Stomach smooth muscle (tissue), 2 donors: ENCODE measurements at regions not wholly inside any gene's neighbourhood (a gene's known extent, or its start where the extent isn't known, plus 50 kb on each side); places are given as distances from the start of the nearest gene placed in this dataset.
A peak's percentile ranks its signal among the peaks of the same experiment; 100 is the strongest.

Source experiments
- H3K27ac ChIP-seq: one replicate; pipeline ENCODE4 v1.7.0; 2013; ENCODE audit warnings: mild to moderate bottlenecking, low read length, inconsistent platforms
- H3K27me3 ChIP-seq, 2 donors: one replicate each; pipeline ENCODE4 v1.7.0; 2013; ENCODE audit warnings: low read length in 2 of 2; ENCODE audit not compliant: insufficient read depth in 2 of 2, control insufficient read depth in 1 of 2
- H3K36me3 ChIP-seq, 2 donors: one replicate each; pipeline ENCODE4 v1.7.0; 2013; ENCODE audit warnings: low read length in 2 of 2; ENCODE audit not compliant: control insufficient read depth in 2 of 2, insufficient read depth in 2 of 2
- H3K4me1 ChIP-seq: one replicate; pipeline ENCODE4 v1.7.0; 2013; ENCODE audit warnings: low read length; ENCODE audit not compliant: control insufficient read depth, insufficient read depth
- H3K4me3 ChIP-seq, 2 donors: one replicate each; pipeline ENCODE4 v1.7.0; 2013; ENCODE audit warnings: low read length in 2 of 2
- H3K9ac ChIP-seq, 2 donors: one replicate each; pipeline ENCODE4 v1.7.0; 2013; ENCODE audit warnings: low read length in 2 of 2, mild to moderate bottlenecking in 1 of 2
- H3K9me3 ChIP-seq, 2 donors: one replicate each; pipeline ENCODE4 v1.7.0; 2013; ENCODE audit warnings: low read length in 2 of 2; ENCODE audit not compliant: control insufficient read depth in 2 of 2
- donor health status: healthy.
- donor health status: Pancreatic carcinoma.

DNA sequence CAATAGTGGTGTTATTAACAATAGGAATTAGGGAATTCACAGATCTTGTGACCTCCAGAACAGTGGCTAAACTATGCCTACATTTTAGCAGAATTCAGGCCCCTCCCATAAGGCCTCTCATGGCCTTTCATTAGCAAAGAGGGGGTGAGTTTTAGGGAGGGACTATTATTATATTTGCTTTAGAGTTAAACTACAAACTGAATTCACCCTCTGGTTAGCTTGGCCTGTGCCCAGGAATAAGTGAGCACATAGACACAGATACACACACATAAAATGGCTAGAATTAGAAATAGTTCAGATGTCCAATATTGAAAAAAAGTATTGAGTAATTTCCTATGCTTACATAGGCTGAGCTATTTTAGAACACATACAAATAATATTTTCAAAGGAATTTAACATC, 818.8 kb upstream of the COBL start:
- no peaks in the 10 kb centered on the region for H3K4me1 ChIP-seq
- no peak overlapping the region for H3K27ac ChIP-seq
- H3K9me3 ChIP-seq = no peaks in the 10 kb centered on the region
- no peaks in the 10 kb centered on the region for H3K36me3 ChIP-seq
- no peak overlapping the region for H3K9ac ChIP-seq
- no peak overlapping the region for H3K4me3 ChIP-seq
- no peaks in the 10 kb centered on the region for H3K27me3 ChIP-seq

- Histone ChIP-seq H3K4me1 (no peaks in the 10 kb centered on the region), H3K4me3 (no peak overlapping the region), H3K9me3 (no peaks in the 10 kb centered on the region), H3K27ac (no peak overlapping the region), H3K36me3 (no peaks in the 10 kb centered on the region), H3K27me3 (no peaks in the 10 kb centered on the region), H3K9ac (no peak overlapping the region)
Observed at GRCh38 chr7:52129278-52129677, 812.7 kb upstream of the COBL start.

DNA sequence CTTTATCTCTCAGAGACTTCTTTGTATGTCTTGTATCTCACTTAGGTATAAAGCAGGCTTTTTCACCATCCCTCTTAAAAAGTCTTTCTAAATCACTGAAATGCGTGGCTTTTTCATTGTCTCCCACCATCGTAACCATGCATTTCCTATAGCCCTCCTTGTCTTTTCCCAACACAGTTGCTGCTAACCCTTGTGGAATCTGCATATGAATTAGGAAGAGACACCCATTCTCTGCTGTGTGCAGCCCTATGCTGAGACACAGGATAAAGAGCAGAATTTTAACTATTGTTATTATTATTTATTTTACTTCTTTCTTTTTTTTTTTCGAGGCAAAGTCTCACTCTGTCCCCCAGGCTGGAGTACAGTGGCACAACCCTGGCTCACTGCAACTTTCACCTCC, 804.3 kb upstream of the COBL start:
- H3K9ac ChIP-seq = no peak overlapping the region
- H3K9me3 ChIP-seq = no peaks in the 10 kb centered on the region
- no peaks in the 10 kb centered on the region for H3K4me1 ChIP-seq
- H3K27ac ChIP-seq = no peak overlapping the region
- H3K27me3 ChIP-seq = no peaks in the 10 kb centered on the region
- H3K36me3 ChIP-seq = no peaks in the 10 kb centered on the region
- no peak overlapping the region for H3K4me3 ChIP-seq

DNA sequence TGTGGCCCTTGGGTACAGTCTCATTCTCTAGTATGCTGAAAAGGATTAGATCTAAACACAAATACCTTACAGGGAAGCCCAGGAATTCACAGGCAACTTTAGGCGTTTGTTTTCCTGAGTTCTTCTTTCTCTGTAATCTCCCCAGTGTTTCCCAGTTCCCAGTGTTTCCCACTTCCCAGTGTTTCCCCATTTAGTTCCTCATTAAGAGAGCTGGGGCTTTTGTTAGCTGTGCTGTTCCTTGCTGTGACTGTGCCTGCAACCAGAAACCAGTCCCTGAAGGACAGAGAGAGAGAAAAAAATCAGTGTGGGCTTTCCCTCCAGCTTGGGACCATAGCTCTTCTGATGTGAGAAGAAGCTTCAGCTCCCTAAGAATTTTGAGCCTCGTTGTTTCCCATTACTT, 802.9 kb upstream of the COBL start:
- Histone ChIP-seq H3K36me3 (no peaks in the 10 kb centered on the region), H3K9ac (no peak overlapping the region), H3K27ac (no peak overlapping the region), H3K4me1 (no peaks in the 10 kb centered on the region), H3K27me3 (no peaks in the 10 kb centered on the region), H3K9me3 (no peaks in the 10 kb centered on the region), H3K4me3 (no peak overlapping the region)

- Histone ChIP-seq H3K36me3 (no peaks in the 10 kb centered on the region), H3K27me3 (no peaks in the 10 kb centered on the region), H3K4me3 (no peak overlapping the region), H3K4me1 (no peaks in the 10 kb centered on the region), H3K9me3 (no peaks in the 10 kb centered on the region), H3K9ac (no peak overlapping the region), H3K27ac (no peak overlapping the region)
Observed at GRCh38 chr7:52114509-52114908, 797.9 kb upstream of the COBL start.

- H3K9me3 ChIP-seq = no peaks in the 10 kb centered on the region
- H3K27ac ChIP-seq = no peak overlapping the region
- H3K9ac ChIP-seq = no peak overlapping the region
- no peaks in the 10 kb centered on the region for H3K36me3 ChIP-seq
- no peak overlapping the region for H3K4me3 ChIP-seq
- no peaks in the 10 kb centered on the region for H3K4me1 ChIP-seq
- no peaks in the 10 kb centered on the region for H3K27me3 ChIP-seq
Observed at GRCh38 chr7:52114056-52114455, 797.4 kb upstream of the COBL start.

DNA sequence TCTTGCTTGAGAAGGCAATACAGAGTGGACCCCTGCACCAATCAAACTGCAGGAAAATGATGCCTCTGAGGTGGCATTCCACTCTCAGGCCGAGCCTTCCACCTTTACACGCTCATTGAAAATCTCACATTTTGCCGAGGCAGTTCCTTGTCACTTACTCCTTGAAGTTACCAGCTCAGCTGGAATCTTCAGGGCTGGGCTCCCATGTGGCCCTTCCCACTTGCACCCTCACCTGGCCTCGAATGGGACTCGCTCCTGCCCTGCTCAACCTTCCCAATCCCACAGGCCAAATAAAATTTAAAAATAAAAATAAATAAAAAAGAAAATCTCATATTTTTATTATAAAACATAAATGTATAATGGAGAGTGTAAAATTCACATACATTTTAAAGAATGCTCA, 790.7 kb upstream of the COBL start:
- Histone ChIP-seq H3K36me3 (no peaks in the 10 kb centered on the region), H3K27ac (no peak overlapping the region), H3K9me3 (no peaks in the 10 kb centered on the region), H3K27me3 (no peaks in the 10 kb centered on the region), H3K4me3 (no peak overlapping the region), H3K9ac (no peak overlapping the region), H3K4me1 (no peaks in the 10 kb centered on the region)

GRCh38 chr7:52095861-52096260, 779.3 kb upstream of the COBL start:
- H3K4me1 ChIP-seq = no peaks in the 10 kb centered on the region
- H3K9ac ChIP-seq = no peak overlapping the region
- H3K27me3 ChIP-seq = no peaks in the 10 kb centered on the region
- no peak overlapping the region for H3K27ac ChIP-seq
- H3K9me3 ChIP-seq = peaks cover 2 to 7% of the 10 kb centered on the region in 2 donors
- no peak overlapping the region for H3K4me3 ChIP-seq
- no peaks in the 10 kb centered on the region for H3K36me3 ChIP-seq

DNA sequence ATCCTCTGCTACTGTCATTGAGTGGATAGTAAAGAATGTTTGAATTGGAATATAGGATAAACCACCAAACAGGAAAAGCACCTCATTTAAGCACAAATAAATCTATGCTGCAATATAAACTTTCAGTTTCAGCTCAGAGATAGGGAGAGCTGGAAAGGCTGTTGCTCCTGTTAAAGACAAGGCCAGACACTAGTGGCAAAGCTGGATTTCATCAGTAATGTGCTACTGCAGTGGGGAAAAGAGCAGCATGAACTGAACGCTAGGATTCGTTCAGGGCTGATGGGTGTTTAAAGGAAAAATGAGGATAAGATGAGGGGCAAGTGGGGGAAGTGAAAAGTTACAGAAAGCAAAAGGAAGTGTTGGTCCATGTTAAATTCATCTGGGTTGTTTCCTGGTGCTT, 775.4 kb upstream of the COBL start:
- Histone ChIP-seq H3K27ac (no peak overlapping the region), H3K4me3 (no peak overlapping the region), H3K9ac (no peak overlapping the region), H3K9me3 (peaks cover 2 to 7% of the 10 kb centered on the region in 2 donors), H3K27me3 (peaks cover 3 to 8% of the 10 kb centered on the region in 2 donors), H3K36me3 (no peaks in the 10 kb centered on the region), H3K4me1 (no peaks in the 10 kb centered on the region)

DNA sequence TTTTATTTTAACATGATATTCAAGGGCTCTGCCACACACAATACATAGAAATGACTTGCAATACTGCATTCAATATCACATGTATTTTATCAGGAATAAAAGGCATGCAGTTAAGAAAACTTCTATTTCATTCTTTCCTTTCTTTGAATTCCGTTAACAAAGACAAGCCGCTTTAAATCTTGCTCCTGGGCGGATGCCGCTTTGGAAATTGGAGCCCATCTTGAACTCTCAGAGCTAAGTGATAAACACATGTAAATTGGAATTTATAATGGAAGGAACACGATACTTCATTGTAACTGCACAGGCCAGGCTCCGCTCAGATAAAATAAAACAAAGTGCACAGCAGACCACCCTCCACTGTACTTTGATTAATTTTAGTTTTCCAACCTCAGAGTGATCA, 774.5 kb upstream of the COBL start:
- H3K9ac ChIP-seq = no peak overlapping the region
- H3K27me3 ChIP-seq = peaks cover 3 to 8% of the 10 kb centered on the region in 2 donors
- no peaks in the 10 kb centered on the region for H3K36me3 ChIP-seq
- H3K9me3 ChIP-seq = peaks cover 0 to under 1% of the 10 kb centered on the region in 2 donors
- no peaks in the 10 kb centered on the region for H3K4me1 ChIP-seq
- H3K4me3 ChIP-seq = no peak overlapping the region
- H3K27ac ChIP-seq = no peak overlapping the region

GRCh38 chr7:52088008-52088901, 771.6 kb upstream of the COBL start:
- Histone ChIP-seq H3K4me1 (no peaks in the 10 kb centered on the region), H3K9me3 (no peaks in the 10 kb centered on the region), H3K9ac (no peak overlapping the region), H3K27me3 (peaks cover 3 to 8% of the 10 kb centered on the region in 2 donors), H3K27ac (no peak overlapping the region), H3K36me3 (no peaks in the 10 kb centered on the region), H3K4me3 (peak overlapping the region; percentile 10 to 35)
